G401.6 (cell line): ENCODE measurements at regions not wholly inside any gene's neighbourhood (a gene's known extent, or its start where the extent isn't known, plus 50 kb on each side); places are given as distances from the start of the nearest gene placed in this dataset.

Experiments used
- FAIRE-seq: peaks from 2 replicates; lab custom pipeline; 2012; peaks lifted over from hg19 to GRCh38; lab: Jason Lieb, UNC

GRCh38 chr2:226526716-226527115, 272.9 kb downstream of the IRS1 start:
- no peak for FAIRE-seq

- FAIRE-seq: no peak
These were observed 275.2 kb downstream of the IRS1 start for GRCh38 chr2:226524381-226524843.

- FAIRE-seq: no peak
These were observed 278.9 kb downstream of the IRS1 start for GRCh38 chr2:226520723-226521122.

GRCh38 chr2:226515344-226516055, 284.1 kb downstream of the IRS1 start:
- no peak for FAIRE-seq

- FAIRE-seq: no peak
These were observed 284.7 kb downstream of the IRS1 start for GRCh38 chr2:226514895-226515294.

- FAIRE-seq: no peak
These were observed 288.3 kb downstream of the IRS1 start for GRCh38 chr2:226511311-226511710.

- FAIRE-seq: no peak
These were observed 290.9 kb downstream of the IRS1 start for GRCh38 chr2:226508683-226509082.

- no peak for FAIRE-seq
These were observed 291.6 kb downstream of the IRS1 start for GRCh38 chr2:226508005-226508404.

GRCh38 chr2:226497146-226497909, 302.3 kb downstream of the IRS1 start:
- FAIRE-seq: no peak

GRCh38 chr2:226496273-226496550, 303.4 kb downstream of the IRS1 start:
- FAIRE-seq: no peak

GRCh38 chr2:226495466-226496272, 304.0 kb downstream of the IRS1 start:
- no peak for FAIRE-seq

GRCh38 chr2:226491112-226491511, 308.5 kb downstream of the IRS1 start:
- no peak for FAIRE-seq

GRCh38 chr2:226489775-226490541, 309.7 kb downstream of the IRS1 start:
- no peak for FAIRE-seq

- FAIRE-seq: peak; percentile 60
These were observed 311.6 kb downstream of the IRS1 start for GRCh38 chr2:226488034-226488433.

- no peak for FAIRE-seq
These were observed 312.0 kb downstream of the IRS1 start for GRCh38 chr2:226487573-226487972.

- peak; percentile 99 for FAIRE-seq
These were observed 315.6 kb downstream of the IRS1 start for GRCh38 chr2:226483745-226484619.

GRCh38 chr2:226483143-226483542, 316.5 kb downstream of the IRS1 start:
- FAIRE-seq: no peak

GRCh38 chr2:226478109-226478809, 321.4 kb downstream of the IRS1 start:
- peak; percentile 100 for FAIRE-seq

GRCh38 chr2:226477221-226478108, 322.2 kb downstream of the IRS1 start:
- FAIRE-seq: no peak

GRCh38 chr2:226475650-226476049, 324.0 kb downstream of the IRS1 start:
- FAIRE-seq: peak; percentile 42
